Neural progenitor cell (in vitro differentiated cells): ENCODE measurements at regions not wholly inside any gene's neighbourhood (a gene's known extent, or its start where the extent isn't known, plus 50 kb on each side); places are given as distances from the start of the nearest gene placed in this dataset.

Experiments used
- CTCF ChIP-seq: fragments of 200-600 bp; sonication (generic); IDR thresholded peaks from 2 replicates; pipeline ENCODE4 v1.5.1; 2017; ENCODE audit warnings: antibody characterized with exemption, mild to moderate bottlenecking
- EZH2 ChIP-seq: fragments of 200-600 bp; sonication (generic); IDR thresholded peaks from 2 replicates; pipeline ENCODE4 v1.6.1; 2017; ENCODE audit warnings: antibody characterized with exemption, mild to moderate bottlenecking, moderate library complexity
- EZH2phosphoT487 ChIP-seq: fragments of 200-600 bp; sonication (generic); IDR thresholded peaks from 2 replicates; pipeline ENCODE4 v1.6.1; 2017; ENCODE audit warnings: antibody characterized with exemption

GRCh38 chr2:136373841-136374240, 255.9 kb upstream of the CXCR4 start:
- TF ChIP-seq CTCF (no peak), EZH2phosphoT487 (no peak), EZH2 (no peak)
